OCI-LY7 (cell line): ENCODE measurements at regions not wholly inside any gene's neighbourhood (a gene's known extent, or its start where the extent isn't known, plus 50 kb on each side); places are given as distances from the start of the nearest gene placed in this dataset.

ENCODE experiments used
- CTCF ChIP-seq: fragments of 200-600 bp; sonication (generic); conservative IDR thresholded peaks from 2 replicates; pipeline ENCODE4 v1.5.1; 2014; ENCODE audit warnings: mild to moderate bottlenecking, antibody characterized with exemption, low read length, moderate library complexity, mixed read lengths
- EZH2phosphoT487 ChIP-seq: fragments of 200-600 bp; sonication (generic); IDR thresholded peaks from 2 replicates; pipeline ENCODE4 v1.6.1; 2018; ENCODE audit warnings: low read depth, borderline replicate concordance, mild to moderate bottlenecking, mixed run types, antibody characterized with exemption, low read length, moderate library complexity, mixed read lengths

- TF ChIP-seq EZH2phosphoT487 (no peak), CTCF (no peak)
Observed at GRCh38 chr9:86843206-86843605, 104.1 kb downstream of the GAS1 start.
